ENCODE measurements at regions not wholly inside any gene's neighbourhood (a gene's known extent, or its start where the extent isn't known, plus 50 kb on each side); places are given as distances from the start of the nearest gene placed in this dataset.

DNA sequence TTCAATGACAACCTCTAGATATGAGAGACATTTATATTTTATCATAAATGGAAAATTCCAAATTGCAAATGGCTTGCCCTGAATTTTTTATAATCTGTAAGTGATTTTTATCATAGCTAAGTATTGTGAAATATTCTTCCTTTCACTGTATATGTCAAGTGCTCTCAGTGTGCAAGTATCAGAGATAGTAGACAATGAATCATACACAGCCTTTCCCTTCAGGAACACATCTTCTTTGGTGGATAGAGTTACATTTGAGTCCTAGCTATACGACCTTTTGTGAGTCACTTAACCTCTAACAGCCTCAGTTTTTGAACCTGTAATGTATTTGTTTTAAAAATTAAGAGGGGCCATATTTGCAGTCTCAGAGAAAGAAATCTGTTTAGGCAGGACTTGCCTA is 350.7 kb upstream of the SEL1L start:
- H3K4me3 ChIP-seq (ENCODE audit: low read depth, low read length) = no peak overlapping the region
- DNase-seq (ENCODE audit: low read depth) = no peak
- TF ChIP-seq, protein P1, sequence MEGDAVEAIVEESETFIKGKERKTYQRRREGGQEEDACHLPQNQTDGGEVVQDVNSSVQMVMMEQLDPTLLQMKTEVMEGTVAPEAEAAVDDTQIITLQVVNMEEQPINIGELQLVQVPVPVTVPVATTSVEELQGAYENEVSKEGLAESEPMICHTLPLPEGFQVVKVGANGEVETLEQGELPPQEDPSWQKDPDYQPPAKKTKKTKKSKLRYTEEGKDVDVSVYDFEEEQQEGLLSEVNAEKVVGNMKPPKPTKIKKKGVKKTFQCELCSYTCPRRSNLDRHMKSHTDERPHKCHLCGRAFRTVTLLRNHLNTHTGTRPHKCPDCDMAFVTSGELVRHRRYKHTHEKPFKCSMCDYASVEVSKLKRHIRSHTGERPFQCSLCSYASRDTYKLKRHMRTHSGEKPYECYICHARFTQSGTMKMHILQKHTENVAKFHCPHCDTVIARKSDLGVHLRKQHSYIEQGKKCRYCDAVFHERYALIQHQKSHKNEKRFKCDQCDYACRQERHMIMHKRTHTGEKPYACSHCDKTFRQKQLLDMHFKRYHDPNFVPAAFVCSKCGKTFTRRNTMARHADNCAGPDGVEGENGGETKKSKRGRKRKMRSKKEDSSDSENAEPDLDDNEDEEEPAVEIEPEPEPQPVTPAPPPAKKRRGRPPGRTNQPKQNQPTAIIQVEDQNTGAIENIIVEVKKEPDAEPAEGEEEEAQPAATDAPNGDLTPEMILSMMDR (IDR thresholded peaks at IDR 0.05; ENCODE audit: insufficient read depth, low read depth, low read length, missing control alignments) = no peak

DNA sequence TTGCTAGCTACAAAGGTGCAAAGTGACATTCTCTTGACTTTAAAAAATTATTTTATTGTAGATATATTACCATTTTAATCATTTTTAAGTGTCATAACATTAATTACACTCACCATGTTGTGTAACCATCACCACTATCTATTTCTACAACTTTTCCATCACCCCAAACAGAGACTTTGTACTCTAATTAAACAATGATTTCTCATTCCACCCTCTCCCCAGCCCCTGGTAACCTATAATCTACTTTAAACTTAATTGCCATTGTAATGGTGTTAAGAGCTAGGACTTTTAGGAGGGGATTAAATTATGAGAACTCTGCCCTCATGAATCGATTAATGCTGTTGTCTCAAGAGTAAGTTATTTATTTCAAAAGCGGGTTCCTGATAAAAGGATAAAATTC is 352.9 kb upstream of the SEL1L start:
- H3K4me3 ChIP-seq (ENCODE audit: low read depth, low read length) = no peak overlapping the region
- TF ChIP-seq, protein P1 (IDR thresholded peaks at IDR 0.05; ENCODE audit: insufficient read depth, low read depth, low read length, missing control alignments) = no peak
- no peak for DNase-seq (ENCODE audit: low read depth)

DNA sequence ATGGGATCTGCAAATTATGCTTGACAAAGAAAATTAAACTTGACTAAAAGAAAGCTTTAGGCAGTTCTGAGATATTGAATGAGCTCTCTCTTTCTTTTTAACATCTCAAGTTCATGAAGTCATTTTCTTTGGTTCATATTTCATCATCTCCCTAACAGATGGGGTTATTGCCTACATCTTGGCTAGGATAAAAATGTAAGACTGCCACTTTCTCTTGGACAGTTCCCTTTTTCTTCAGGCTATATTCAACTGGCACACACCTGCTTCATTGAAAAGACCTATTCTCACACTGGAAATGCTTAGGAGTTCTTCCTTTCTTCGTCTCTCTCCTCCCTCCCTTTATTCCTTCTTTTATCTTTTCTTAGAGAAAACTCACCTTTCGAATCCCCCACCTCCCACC is 355.9 kb upstream of the SEL1L start:
- no peak for DNase-seq (ENCODE audit: low read depth)
- no peak overlapping the region for H3K4me3 ChIP-seq (ENCODE audit: low read depth, low read length)
- TF ChIP-seq, protein P1 (IDR thresholded peaks at IDR 0.05; ENCODE audit: insufficient read depth, low read depth, low read length, missing control alignments) = no peak

DNA sequence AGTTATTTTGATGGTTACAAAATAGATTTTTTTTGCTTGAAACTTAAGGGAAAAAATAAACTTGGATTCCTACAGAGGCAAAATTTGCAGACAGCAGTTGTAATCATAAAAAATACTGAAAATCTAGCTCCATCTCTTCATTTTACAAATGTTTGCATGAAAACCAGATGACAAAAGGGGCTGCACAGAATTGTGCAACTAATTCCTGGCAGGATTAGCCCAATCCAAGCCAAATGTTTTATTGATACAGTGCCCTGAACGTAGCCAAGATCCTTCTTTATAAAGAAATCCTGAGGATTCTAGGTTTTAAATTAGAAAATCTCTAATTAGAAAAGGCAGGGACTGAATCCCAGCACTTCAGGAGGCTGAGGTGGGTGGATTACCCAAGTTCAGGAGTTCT is 356.4 kb upstream of the SEL1L start:
- TF ChIP-seq, protein P1 (IDR thresholded peaks at IDR 0.05; ENCODE audit: insufficient read depth, low read depth, low read length, missing control alignments) = no peak
- DNase-seq (ENCODE audit: low read depth) = no peak
- H3K4me3 ChIP-seq (ENCODE audit: low read depth, low read length) = no peak overlapping the region

DNA sequence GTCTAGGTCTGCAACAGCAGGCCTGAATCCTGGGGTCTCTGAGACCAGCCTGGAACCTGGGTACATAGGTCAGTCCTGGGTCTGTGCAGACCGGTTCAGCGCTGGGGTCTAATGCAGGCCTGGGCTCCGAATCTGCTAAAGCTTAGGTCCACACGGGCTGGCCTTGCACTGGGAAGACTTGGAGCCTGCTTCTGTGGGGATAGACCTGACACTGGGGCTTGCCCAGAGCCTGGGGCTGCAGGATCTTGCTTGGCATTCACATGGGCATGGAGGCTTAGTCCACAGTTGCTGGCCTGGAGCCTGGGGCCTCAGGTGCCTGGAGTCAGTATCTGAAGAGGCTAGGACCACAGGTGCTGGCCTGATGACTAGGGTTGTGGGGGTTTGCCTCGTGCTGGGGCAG is 369.8 kb upstream of the SEL1L start:
- H3K4me3 ChIP-seq (ENCODE audit: low read depth, low read length) = no peak overlapping the region
- TF ChIP-seq, protein P1 (IDR thresholded peaks at IDR 0.05; ENCODE audit: insufficient read depth, low read depth, low read length, missing control alignments) = no peak
- no peak for DNase-seq (ENCODE audit: low read depth)

DNA sequence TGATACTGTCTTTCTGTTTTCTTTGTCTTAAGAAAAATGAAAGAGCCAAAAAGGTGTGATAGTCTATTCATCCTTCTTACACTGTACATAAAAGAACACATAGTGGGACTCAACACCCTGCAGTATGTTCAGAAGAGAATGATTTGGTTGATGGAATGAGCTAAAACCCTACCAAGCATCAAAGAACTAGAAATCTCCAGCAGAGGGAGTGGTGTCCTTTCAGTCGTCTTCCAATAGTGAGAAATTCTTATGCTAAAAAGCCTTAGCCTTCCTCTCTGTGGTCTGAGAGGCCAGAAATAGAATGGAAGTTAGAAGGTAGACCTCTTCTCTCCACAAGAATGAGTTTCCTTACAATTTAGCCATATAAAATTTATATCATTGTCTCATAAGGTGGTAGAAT is 393.4 kb upstream of the SEL1L start:
- H3K4me3 ChIP-seq (ENCODE audit: low read depth, low read length) = no peak overlapping the region
- DNase-seq (ENCODE audit: low read depth) = no peak
- TF ChIP-seq, protein P1 (IDR thresholded peaks at IDR 0.05; ENCODE audit: insufficient read depth, low read depth, low read length, missing control alignments) = no peak

DNA sequence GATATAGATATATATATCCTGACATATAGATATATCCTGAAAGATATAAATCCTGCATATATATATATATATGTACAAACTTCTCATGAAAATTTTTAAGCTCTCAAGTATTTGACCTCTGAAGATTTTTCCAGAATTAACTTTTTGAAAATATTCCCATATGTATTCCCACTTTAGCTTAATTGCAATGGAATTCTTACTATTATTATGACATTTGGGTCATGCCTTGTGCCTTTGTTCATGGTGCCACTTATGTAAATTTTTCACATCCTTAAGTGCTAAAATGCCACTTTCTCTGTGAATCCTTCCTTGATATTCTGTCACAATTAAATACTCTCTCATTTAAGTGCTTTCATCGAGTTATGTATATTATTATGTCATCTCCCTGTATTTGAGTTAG is 398.2 kb upstream of the SEL1L start:
- H3K4me3 ChIP-seq (ENCODE audit: low read depth, low read length) = no peak overlapping the region
- TF ChIP-seq, protein P1 (IDR thresholded peaks at IDR 0.05; ENCODE audit: insufficient read depth, low read depth, low read length, missing control alignments) = no peak
- no peak for DNase-seq (ENCODE audit: low read depth)

Measured in GM12865 (cell line).